SK-N-SH treated with all-trans-retinoic acid at 6 μM for 48 hours (cell line): ENCODE measurements at regions not wholly inside any gene's neighbourhood (a gene's known extent, or its start where the extent isn't known, plus 50 kb on each side); places are given as distances from the start of the nearest gene placed in this dataset.

Source experiments
- ARNTL ChIP-seq: fragments of 450-650 bp; formaldehyde crosslinking; IDR thresholded peaks from 2 replicates; pipeline ENCODE4 v1.5.0; 2020; ENCODE audit warnings: low read depth, mild to moderate bottlenecking, moderate library complexity, borderline replicate concordance
- OSR1 ChIP-seq: fragments of 250-450 bp; sonication (Bioruptor Pico); IDR thresholded peaks from 2 replicates; pipeline ENCODE4 v1.8.0; 2022; ENCODE audit warnings: moderate library complexity, mild to moderate bottlenecking, inconsistent platforms
- POU6F1 ChIP-seq: fragments of 250-450 bp; sonication (Bioruptor Pico); IDR thresholded peaks from 2 replicates; pipeline ENCODE4 v1.8.0; 2021; ENCODE audit warnings: low read depth, mild to moderate bottlenecking, moderate library complexity, borderline replicate concordance
- RARB ChIP-seq: fragments of 250-450 bp; sonication (Bioruptor Pico); IDR thresholded peaks from 2 replicates; pipeline ENCODE4 v1.8.0; 2021; ENCODE audit warnings: mild to moderate bottlenecking, moderate library complexity
- TCF4 ChIP-seq: fragments of 250-450 bp; sonication (Bioruptor Pico); IDR thresholded peaks from 2 replicates; pipeline ENCODE4 v1.8.0; 2021; ENCODE audit warnings: mild to moderate bottlenecking, moderate library complexity, borderline replicate concordance
- TOX ChIP-seq: fragments of 250-450 bp; sonication (Bioruptor Pico); IDR thresholded peaks from 2 replicates; pipeline ENCODE4 v1.8.0; 2021; ENCODE audit warnings: mild to moderate bottlenecking, moderate library complexity, borderline replicate concordance
- ZC3H10 ChIP-seq: fragments of 250-450 bp; sonication (Bioruptor Pico); IDR thresholded peaks from 2 replicates; pipeline ENCODE4 v1.5.1; 2021; ENCODE audit warnings: mild to moderate bottlenecking, moderate library complexity
- ZFP3 ChIP-seq: fragments of 250-450 bp; sonication (Bioruptor Pico); IDR thresholded peaks from 2 replicates; pipeline ENCODE4 v1.5.0; 2020; ENCODE audit warnings: mild to moderate bottlenecking, moderate library complexity
- ZFP30 ChIP-seq: fragments of 450-650 bp; formaldehyde crosslinking; IDR thresholded peaks from 2 replicates; pipeline ENCODE4 v1.5.0; 2022; ENCODE audit warnings: mild to moderate bottlenecking, moderate library complexity
- ZNF565 ChIP-seq: fragments of 450-650 bp; formaldehyde crosslinking; conservative IDR thresholded peaks from 2 replicates; pipeline ENCODE4 v1.5.0; 2020; ENCODE audit warnings: low read depth, mild to moderate bottlenecking, moderate library complexity
- ZNF70 ChIP-seq: fragments of 450-650 bp; formaldehyde crosslinking; IDR thresholded peaks from 2 replicates; pipeline ENCODE4 v1.5.0; 2020; ENCODE audit warnings: mild to moderate bottlenecking, moderate library complexity
- TF ChIP-seq, protein P1 (sequence below): fragments of 250-450 bp; sonication (Bioruptor Pico); IDR thresholded peaks from 2 replicates; pipeline ENCODE4 v1.8.0; 2020; ENCODE audit warnings: mild to moderate bottlenecking, moderate library complexity, borderline replicate concordance
- TF ChIP-seq, protein P2 (sequence below): fragments of 250-450 bp; sonication (Bioruptor Pico); IDR thresholded peaks from 2 replicates; pipeline ENCODE4 v1.5.0; 2020; ENCODE audit warnings: mild to moderate bottlenecking, moderate library complexity

GRCh38 chr9:119544492-119544891 lies 175.3 kb upstream of the BRINP1 start:
- TF ChIP-seq OSR1 (CRISPR knock-in tag) (no peak), ZC3H10 (CRISPR knock-in tag) (no peak), ZNF565 (CRISPR knock-in tag) (no peak), ARNTL (CRISPR knock-in tag) (no peak), TCF4 (no peak), ZFP30 (CRISPR knock-in tag) (no peak), TOX (CRISPR knock-in tag) (no peak), POU6F1 (CRISPR knock-in tag) (no peak), RARB (no peak), ZNF70 (CRISPR knock-in tag) (no peak), ZFP3 (CRISPR knock-in tag) (no peak)
- TF ChIP-seq, protein P1, sequence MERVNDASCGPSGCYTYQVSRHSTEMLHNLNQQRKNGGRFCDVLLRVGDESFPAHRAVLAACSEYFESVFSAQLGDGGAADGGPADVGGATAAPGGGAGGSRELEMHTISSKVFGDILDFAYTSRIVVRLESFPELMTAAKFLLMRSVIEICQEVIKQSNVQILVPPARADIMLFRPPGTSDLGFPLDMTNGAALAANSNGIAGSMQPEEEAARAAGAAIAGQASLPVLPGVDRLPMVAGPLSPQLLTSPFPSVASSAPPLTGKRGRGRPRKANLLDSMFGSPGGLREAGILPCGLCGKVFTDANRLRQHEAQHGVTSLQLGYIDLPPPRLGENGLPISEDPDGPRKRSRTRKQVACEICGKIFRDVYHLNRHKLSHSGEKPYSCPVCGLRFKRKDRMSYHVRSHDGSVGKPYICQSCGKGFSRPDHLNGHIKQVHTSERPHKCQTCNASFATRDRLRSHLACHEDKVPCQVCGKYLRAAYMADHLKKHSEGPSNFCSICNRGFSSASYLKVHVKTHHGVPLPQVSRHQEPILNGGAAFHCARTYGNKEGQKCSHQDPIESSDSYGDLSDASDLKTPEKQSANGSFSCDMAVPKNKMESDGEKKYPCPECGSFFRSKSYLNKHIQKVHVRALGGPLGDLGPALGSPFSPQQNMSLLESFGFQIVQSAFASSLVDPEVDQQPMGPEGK: no peak
- TF ChIP-seq, protein P2, sequence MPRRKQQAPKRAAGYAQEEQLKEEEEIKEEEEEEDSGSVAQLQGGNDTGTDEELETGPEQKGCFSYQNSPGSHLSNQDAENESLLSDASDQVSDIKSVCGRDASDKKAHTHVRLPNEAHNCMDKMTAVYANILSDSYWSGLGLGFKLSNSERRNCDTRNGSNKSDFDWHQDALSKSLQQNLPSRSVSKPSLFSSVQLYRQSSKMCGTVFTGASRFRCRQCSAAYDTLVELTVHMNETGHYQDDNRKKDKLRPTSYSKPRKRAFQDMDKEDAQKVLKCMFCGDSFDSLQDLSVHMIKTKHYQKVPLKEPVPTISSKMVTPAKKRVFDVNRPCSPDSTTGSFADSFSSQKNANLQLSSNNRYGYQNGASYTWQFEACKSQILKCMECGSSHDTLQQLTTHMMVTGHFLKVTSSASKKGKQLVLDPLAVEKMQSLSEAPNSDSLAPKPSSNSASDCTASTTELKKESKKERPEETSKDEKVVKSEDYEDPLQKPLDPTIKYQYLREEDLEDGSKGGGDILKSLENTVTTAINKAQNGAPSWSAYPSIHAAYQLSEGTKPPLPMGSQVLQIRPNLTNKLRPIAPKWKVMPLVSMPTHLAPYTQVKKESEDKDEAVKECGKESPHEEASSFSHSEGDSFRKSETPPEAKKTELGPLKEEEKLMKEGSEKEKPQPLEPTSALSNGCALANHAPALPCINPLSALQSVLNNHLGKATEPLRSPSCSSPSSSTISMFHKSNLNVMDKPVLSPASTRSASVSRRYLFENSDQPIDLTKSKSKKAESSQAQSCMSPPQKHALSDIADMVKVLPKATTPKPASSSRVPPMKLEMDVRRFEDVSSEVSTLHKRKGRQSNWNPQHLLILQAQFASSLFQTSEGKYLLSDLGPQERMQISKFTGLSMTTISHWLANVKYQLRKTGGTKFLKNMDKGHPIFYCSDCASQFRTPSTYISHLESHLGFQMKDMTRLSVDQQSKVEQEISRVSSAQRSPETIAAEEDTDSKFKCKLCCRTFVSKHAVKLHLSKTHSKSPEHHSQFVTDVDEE (CRISPR knock-in tag): no peak
